Parathyroid adenoma (tissue), 2 donors: ENCODE measurements at regions not wholly inside any gene's neighbourhood (a gene's known extent, or its start where the extent isn't known, plus 50 kb on each side); places are given as distances from the start of the nearest gene placed in this dataset.

Source experiments
- H2AFZ ChIP-seq: fragments of 300-600 bp; sonication (generic); one replicate; pipeline ENCODE4 v1.7.0; 2017; ENCODE audit warnings: antibody characterized with exemption, mild to moderate bottlenecking
- H3K27ac ChIP-seq: fragments of 300-600 bp; sonication (generic); one replicate; pipeline ENCODE4 v1.7.0; 2017
- H3K27me3 ChIP-seq: fragments of 300-600 bp; sonication (generic); one replicate; pipeline ENCODE4 v1.7.0; 2017; ENCODE audit warnings: low read length; ENCODE audit not compliant: control insufficient read depth, insufficient read depth
- H3K36me3 ChIP-seq: fragments of 300-600 bp; sonication (generic); one replicate; pipeline ENCODE4 v1.7.0; 2017; ENCODE audit warnings: low read length; ENCODE audit not compliant: control insufficient read depth, insufficient read depth
- H3K4me1 ChIP-seq: fragments of 300-600 bp; sonication (generic); one replicate; pipeline ENCODE4 v1.7.0; 2017; ENCODE audit warnings: control low read depth
- H3K4me2 ChIP-seq: fragments of 300-600 bp; sonication (generic); one replicate; pipeline ENCODE4 v1.7.0; 2017; ENCODE audit warnings: low read length
- H3K4me3 ChIP-seq: fragments of 300-600 bp; sonication (generic); one replicate; pipeline ENCODE4 v1.7.0; 2017; ENCODE audit warnings: low read depth, low read length
- H3K79me2 ChIP-seq: fragments of 300-600 bp; sonication (generic); one replicate; pipeline ENCODE4 v1.7.0; 2017; ENCODE audit warnings: control low read depth
- H3K9ac ChIP-seq: fragments of 300-600 bp; sonication (generic); one replicate; pipeline ENCODE4 v1.7.0; 2017; ENCODE audit warnings: mild to moderate bottlenecking
- H3K9me3 ChIP-seq: fragments of 300-600 bp; sonication (generic); one replicate; pipeline ENCODE4 v1.7.0; 2017; ENCODE audit warnings: low read length; ENCODE audit not compliant: control insufficient read depth
- TF ChIP-seq, protein P1 (sequence below): fragments of 300-600 bp; sonication (generic); IDR thresholded peaks from one replicate; pipeline ENCODE4 v1.7.0; 2017; ENCODE audit warnings: antibody characterized with exemption, mild to moderate bottlenecking
- donor health status: primary hyperparathyroidism.

DNA sequence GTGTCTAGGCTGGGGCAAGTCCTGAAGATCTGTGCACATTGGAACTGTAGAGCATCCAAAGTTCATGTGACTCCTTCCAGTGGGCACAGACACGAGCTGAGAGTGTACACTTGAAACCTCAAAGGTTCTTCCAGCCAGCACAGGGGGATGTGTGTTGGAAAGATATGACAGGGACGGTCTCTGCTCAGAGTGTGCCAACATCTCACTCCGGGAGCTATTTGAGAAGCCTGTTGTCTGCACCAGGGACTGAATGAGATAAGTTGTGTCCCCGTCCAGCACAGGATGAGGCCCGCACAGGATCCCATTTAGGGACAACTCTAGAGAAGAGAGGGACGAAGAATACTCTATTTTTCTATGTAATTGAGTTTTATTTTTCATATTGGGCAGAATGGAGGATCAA, 136.3 kb downstream of the SNAPC1 start:
- TF ChIP-seq, protein P1, sequence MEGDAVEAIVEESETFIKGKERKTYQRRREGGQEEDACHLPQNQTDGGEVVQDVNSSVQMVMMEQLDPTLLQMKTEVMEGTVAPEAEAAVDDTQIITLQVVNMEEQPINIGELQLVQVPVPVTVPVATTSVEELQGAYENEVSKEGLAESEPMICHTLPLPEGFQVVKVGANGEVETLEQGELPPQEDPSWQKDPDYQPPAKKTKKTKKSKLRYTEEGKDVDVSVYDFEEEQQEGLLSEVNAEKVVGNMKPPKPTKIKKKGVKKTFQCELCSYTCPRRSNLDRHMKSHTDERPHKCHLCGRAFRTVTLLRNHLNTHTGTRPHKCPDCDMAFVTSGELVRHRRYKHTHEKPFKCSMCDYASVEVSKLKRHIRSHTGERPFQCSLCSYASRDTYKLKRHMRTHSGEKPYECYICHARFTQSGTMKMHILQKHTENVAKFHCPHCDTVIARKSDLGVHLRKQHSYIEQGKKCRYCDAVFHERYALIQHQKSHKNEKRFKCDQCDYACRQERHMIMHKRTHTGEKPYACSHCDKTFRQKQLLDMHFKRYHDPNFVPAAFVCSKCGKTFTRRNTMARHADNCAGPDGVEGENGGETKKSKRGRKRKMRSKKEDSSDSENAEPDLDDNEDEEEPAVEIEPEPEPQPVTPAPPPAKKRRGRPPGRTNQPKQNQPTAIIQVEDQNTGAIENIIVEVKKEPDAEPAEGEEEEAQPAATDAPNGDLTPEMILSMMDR = no peak
- no peak overlapping the region for H3K9ac ChIP-seq
- H3K9me3 ChIP-seq = no peaks in the 10 kb centered on the region
- H3K4me1 ChIP-seq = no peaks in the 10 kb centered on the region
- H3K36me3 ChIP-seq = no peaks in the 10 kb centered on the region
- H3K79me2 ChIP-seq = no peaks in the 10 kb centered on the region
- H3K27ac ChIP-seq = no peak overlapping the region
- no peak overlapping the region for H2AFZ ChIP-seq
- no peak overlapping the region for H3K4me2 ChIP-seq
- no peaks in the 10 kb centered on the region for H3K27me3 ChIP-seq
- H3K4me3 ChIP-seq = no peak overlapping the region

DNA sequence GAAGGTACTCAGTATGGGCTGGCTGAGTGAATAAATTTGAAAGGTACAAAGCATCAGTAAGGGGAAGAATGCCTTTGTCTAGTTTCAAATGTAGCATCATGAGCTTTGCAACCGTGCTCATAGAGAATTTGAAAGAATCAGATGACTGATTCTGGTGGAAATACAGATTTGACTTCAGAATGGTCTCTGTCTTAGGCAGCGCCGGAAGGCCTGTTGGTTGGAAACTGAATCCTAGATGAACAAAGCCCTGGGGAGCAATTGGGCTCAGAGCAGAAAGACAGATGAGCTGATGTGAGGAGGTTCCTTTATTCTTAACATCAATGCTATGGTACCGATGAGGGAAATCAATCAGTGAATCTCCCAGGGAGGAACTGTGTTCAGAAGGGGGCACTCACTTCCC, 137.3 kb downstream of the SNAPC1 start:
- Histone ChIP-seq H3K4me3 (no peak overlapping the region), H3K9me3 (no peaks in the 10 kb centered on the region), H3K79me2 (no peaks in the 10 kb centered on the region), H3K36me3 (no peaks in the 10 kb centered on the region), H3K4me1 (no peaks in the 10 kb centered on the region), H3K9ac (no peak overlapping the region), H3K27me3 (no peaks in the 10 kb centered on the region), H3K27ac (no peak overlapping the region), H2AFZ (no peak overlapping the region), H3K4me2 (no peak overlapping the region)
- TF ChIP-seq, protein P1 = no peak

DNA sequence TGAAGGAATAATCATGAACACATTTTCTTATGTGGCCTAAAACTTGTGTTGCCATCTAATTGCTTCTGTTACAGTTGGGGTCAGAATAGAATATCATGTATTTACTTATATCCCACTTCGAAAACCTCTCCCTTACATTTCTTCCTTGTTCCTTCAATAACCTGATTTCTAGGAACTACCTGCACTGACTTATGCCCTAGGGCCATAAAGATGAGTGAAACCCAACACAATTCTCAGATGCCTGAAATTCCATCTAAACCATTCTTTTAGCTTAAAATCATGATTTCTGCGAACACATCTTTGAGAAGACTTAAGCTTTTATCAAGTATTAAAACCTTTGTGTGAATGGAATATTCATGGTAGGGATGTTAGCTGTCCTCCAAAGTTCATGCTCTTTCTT, 142.7 kb downstream of the SNAPC1 start:
- no peaks in the 10 kb centered on the region for H3K9me3 ChIP-seq
- TF ChIP-seq, protein P1 = no peak
- H3K36me3 ChIP-seq = no peaks in the 10 kb centered on the region
- no peaks in the 10 kb centered on the region for H3K79me2 ChIP-seq
- H3K4me3 ChIP-seq = no peak overlapping the region
- no peak overlapping the region for H2AFZ ChIP-seq
- no peak overlapping the region for H3K4me2 ChIP-seq
- H3K9ac ChIP-seq = no peak overlapping the region
- no peaks in the 10 kb centered on the region for H3K27me3 ChIP-seq
- no peak overlapping the region for H3K27ac ChIP-seq
- no peaks in the 10 kb centered on the region for H3K4me1 ChIP-seq

DNA sequence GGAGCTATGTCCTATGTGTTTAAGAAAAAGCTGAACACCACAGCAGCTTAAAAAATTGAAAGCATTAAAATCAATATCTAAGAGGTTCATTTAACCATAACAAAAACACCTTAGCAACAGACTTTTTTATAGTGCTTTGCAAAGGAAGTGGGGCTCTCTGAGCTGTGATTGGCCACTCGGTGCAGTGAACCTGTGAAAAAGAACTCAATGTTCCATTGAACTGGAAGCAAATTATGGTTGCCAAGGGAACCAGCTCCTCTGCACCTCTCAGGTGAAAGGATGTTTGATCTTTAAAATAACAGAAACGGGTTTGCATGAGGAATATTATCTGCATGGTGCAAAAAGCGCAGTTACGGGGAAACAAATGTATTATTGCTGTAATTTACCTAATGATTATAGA, 149.4 kb downstream of the SNAPC1 start:
- no peaks in the 10 kb centered on the region for H3K36me3 ChIP-seq
- no peaks in the 10 kb centered on the region for H3K4me1 ChIP-seq
- H3K9ac ChIP-seq = no peak overlapping the region
- no peak overlapping the region for H2AFZ ChIP-seq
- no peaks in the 10 kb centered on the region for H3K79me2 ChIP-seq
- TF ChIP-seq, protein P1 = no peak
- H3K4me3 ChIP-seq = no peak overlapping the region
- H3K9me3 ChIP-seq = no peaks in the 10 kb centered on the region
- H3K4me2 ChIP-seq = no peak overlapping the region
- no peak overlapping the region for H3K27ac ChIP-seq
- no peaks in the 10 kb centered on the region for H3K27me3 ChIP-seq

DNA sequence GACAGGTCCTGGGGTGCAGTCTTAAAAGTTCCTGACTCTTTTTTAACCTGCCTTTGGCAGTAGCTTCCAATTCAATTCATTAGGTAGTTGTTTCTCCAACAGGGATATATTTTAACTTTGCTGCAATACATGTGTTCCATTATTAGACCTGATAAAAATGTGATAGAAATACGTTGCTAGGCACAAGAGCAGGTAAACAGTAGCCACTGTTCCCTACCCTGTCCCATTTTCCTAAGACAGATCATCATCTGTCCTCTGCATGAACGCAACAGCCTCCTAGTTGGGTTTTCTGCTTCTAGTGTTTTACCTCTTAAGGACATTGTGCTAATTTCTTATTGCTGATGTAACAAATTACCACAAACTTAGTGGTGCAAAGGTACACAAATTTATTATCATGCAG, 156.8 kb downstream of the SNAPC1 start:
- Histone ChIP-seq H3K9me3 (no peaks in the 10 kb centered on the region), H3K27ac (no peak overlapping the region), H3K36me3 (no peaks in the 10 kb centered on the region), H3K27me3 (no peaks in the 10 kb centered on the region), H3K4me2 (no peak overlapping the region), H3K4me1 (no peaks in the 10 kb centered on the region), H2AFZ (no peak overlapping the region), H3K9ac (no peak overlapping the region), H3K4me3 (no peak overlapping the region), H3K79me2 (no peaks in the 10 kb centered on the region)
- TF ChIP-seq, protein P1 = no peak
